ENCODE measurements at regions not wholly inside any gene's neighbourhood (a gene's known extent, or its start where the extent isn't known, plus 50 kb on each side); places are given as distances from the start of the nearest gene placed in this dataset.

DNA sequence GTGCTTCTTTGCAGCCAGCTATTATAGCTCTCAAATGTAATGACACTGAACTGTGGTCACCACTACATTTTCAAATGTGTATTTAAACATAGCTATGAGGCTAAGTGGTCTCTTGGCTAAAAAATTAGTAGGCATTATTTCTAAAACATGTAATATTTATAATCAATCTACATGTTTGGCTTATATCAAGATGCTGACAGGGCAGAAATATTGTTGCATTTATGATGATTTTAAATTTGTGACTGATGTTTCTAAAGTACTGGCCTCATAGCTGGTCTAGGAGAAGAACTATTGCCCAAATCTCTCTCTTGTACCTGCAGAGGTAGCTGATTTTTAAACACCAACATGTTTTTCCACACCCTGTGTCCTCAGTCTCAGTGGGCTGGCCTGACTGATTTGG lies 298.2 kb downstream of the PAX1 start:
- no peak overlapping the region for H3K4me3 ChIP-seq
- ATAC-seq (no peak), FAIRE-seq (no peak), DNase-seq (ENCODE audit: extremely low read depth in 1 of 4, low spot score in 3 of 4) (no peak)
- H2AFZ ChIP-seq (ENCODE audit: low read depth, low read length), result no peak overlapping the region
- in situ Hi-C loops (cut with MboI), result no loop called here
- H3K27ac ChIP-seq (ENCODE audit: extremely low read depth, low read depth, low read length), result no peak overlapping the region
- no peaks in the 10 kb centered on the region for H3K27me3 ChIP-seq (ENCODE audit: control insufficient read depth in 2 of 2, insufficient read depth in 2 of 2, low read length in 2 of 2)
- H3K4me1 ChIP-seq (replicated peaks in 1 of 2; ENCODE audit: control insufficient read depth in 2 of 2, insufficient read depth in 2 of 2, low read length in 2 of 2), result no peaks in the 10 kb centered on the region
- BruUV-seq (replicated peaks), result no TSS peak
- no peaks in the 10 kb centered on the region for H4K20me1 ChIP-seq (replicated peaks; ENCODE audit: control insufficient read depth, insufficient read depth, low read length)
- no peaks in the 10 kb centered on the region; the same call in 1 of the 2 replicates for H3K9me3 ChIP-seq (replicated peaks; ENCODE audit: control insufficient read depth, insufficient read depth, low read depth, low read length)
- no peak overlapping the region for H3K9ac ChIP-seq (ENCODE audit: insufficient read depth in 1 of 2, low read depth in 2 of 2, low read length in 2 of 2)
- ChIA-PET CTCF (ENCODE audit: low intra/inter-chr PET ratio) (no interaction called here), POLR2A (no interaction called here)
- no peak overlapping the region for H3K4me2 ChIP-seq (ENCODE audit: insufficient read depth, low read length)
- intact Hi-C loops (cut with micrococcal nuclease), result no loop called here
- no peaks in the 10 kb centered on the region for H3K9me1 ChIP-seq (ENCODE audit: control insufficient read depth, insufficient read depth, low read length)
- no peaks in the 10 kb centered on the region for H3K36me3 ChIP-seq (ENCODE audit: control insufficient read depth, insufficient read depth, low read length)
- no peaks in the 10 kb centered on the region for H3K79me2 ChIP-seq (ENCODE audit: control insufficient read depth, insufficient read depth, low read length)
- TF ChIP-seq, protein P1, sequence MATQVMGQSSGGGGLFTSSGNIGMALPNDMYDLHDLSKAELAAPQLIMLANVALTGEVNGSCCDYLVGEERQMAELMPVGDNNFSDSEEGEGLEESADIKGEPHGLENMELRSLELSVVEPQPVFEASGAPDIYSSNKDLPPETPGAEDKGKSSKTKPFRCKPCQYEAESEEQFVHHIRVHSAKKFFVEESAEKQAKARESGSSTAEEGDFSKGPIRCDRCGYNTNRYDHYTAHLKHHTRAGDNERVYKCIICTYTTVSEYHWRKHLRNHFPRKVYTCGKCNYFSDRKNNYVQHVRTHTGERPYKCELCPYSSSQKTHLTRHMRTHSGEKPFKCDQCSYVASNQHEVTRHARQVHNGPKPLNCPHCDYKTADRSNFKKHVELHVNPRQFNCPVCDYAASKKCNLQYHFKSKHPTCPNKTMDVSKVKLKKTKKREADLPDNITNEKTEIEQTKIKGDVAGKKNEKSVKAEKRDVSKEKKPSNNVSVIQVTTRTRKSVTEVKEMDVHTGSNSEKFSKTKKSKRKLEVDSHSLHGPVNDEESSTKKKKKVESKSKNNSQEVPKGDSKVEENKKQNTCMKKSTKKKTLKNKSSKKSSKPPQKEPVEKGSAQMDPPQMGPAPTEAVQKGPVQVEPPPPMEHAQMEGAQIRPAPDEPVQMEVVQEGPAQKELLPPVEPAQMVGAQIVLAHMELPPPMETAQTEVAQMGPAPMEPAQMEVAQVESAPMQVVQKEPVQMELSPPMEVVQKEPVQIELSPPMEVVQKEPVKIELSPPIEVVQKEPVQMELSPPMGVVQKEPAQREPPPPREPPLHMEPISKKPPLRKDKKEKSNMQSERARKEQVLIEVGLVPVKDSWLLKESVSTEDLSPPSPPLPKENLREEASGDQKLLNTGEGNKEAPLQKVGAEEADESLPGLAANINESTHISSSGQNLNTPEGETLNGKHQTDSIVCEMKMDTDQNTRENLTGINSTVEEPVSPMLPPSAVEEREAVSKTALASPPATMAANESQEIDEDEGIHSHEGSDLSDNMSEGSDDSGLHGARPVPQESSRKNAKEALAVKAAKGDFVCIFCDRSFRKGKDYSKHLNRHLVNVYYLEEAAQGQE (IDR thresholded peaks at IDR 0.05; ENCODE audit: borderline replicate concordance), result no peak
- TF ChIP-seq, protein P1 (CRISPR knock-in tag; IDR thresholded peaks at IDR 0.05; ENCODE audit: low read depth), result no peak
- TF ChIP-seq PTRF (tag; IDR thresholded peaks at IDR 0.05) (no peak), THRA (IDR thresholded peaks at IDR 0.05) (no peak)
- TF ChIP-seq, protein P2, sequence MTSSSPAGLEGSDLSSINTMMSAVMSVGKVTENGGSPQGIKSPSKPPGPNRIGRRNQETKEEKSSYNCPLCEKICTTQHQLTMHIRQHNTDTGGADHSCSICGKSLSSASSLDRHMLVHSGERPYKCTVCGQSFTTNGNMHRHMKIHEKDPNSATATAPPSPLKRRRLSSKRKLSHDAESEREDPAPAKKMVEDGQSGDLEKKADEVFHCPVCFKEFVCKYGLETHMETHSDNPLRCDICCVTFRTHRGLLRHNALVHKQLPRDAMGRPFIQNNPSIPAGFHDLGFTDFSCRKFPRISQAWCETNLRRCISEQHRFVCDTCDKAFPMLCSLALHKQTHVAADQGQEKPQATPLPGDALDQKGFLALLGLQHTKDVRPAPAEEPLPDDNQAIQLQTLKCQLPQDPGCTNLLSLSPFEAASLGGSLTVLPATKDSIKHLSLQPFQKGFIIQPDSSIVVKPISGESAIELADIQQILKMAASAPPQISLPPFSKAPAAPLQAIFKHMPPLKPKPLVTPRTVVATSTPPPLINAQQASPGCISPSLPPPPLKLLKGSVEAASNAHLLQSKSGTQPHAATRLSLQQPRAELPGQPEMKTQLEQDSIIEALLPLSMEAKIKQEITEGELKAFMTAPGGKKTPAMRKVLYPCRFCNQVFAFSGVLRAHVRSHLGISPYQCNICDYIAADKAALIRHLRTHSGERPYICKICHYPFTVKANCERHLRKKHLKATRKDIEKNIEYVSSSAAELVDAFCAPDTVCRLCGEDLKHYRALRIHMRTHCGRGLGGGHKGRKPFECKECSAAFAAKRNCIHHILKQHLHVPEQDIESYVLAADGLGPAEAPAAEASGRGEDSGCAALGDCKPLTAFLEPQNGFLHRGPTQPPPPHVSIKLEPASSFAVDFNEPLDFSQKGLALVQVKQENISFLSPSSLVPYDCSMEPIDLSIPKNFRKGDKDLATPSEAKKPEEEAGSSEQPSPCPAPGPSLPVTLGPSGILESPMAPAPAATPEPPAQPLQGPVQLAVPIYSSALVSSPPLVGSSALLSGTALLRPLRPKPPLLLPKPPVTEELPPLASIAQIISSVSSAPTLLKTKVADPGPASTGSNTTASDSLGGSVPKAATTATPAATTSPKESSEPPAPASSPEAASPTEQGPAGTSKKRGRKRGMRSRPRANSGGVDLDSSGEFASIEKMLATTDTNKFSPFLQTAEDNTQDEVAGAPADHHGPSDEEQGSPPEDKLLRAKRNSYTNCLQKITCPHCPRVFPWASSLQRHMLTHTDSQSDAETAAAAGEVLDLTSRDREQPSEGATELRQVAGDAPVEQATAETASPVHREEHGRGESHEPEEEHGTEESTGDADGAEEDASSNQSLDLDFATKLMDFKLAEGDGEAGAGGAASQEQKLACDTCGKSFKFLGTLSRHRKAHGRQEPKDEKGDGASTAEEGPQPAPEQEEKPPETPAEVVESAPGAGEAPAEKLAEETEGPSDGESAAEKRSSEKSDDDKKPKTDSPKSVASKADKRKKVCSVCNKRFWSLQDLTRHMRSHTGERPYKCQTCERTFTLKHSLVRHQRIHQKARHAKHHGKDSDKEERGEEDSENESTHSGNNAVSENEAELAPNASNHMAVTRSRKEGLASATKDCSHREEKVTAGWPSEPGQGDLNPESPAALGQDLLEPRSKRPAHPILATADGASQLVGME (CRISPR knock-in tag; IDR thresholded peaks at IDR 0.05), result no peak

Data from K562 (cell line).